HepG2 (cell line): ENCODE measurements at regions not wholly inside any gene's neighbourhood (a gene's known extent, or its start where the extent isn't known, plus 50 kb on each side); places are given as distances from the start of the nearest gene placed in this dataset.

Source experiments
- ATAC-seq: fragments of 200-7000 bp; cut with Tn5 transposase; 3 replicates; pipeline ENCODE4 v1.9.1; 2020; ENCODE audit warnings: mild to moderate bottlenecking, moderate library complexity
- BruUV-seq: library from RNA; stranded (reverse); fragments of 400-500 nt; replicated peaks from 2 replicates; lab custom pipeline; 2021; lab: Mats Ljungman, UMichigan
- CTCF ChIA-PET: fragments of 300-600 bp; formaldehyde crosslinking; extraction: SDS; loops from one replicate; lab custom pipeline; 2021; ENCODE audit warnings: low total read pairs, inconsistent platforms, low intra/inter-chr PET ratio; lab: Yijun Ruan, JAX
- POLR2A ChIA-PET: fragments of 350-600 bp; sonication (Branson Sonifier 250); formaldehyde crosslinking; loops from one replicate; lab custom pipeline; 2020; ENCODE audit warnings: antibody characterized with exemption, inconsistent platforms; lab: Yijun Ruan, JAX
- DNase-seq: peaks from one replicate; pipeline ENCODE4 v3.0.0-alpha.2; 2015; ENCODE audit warnings: low spot score
- FAIRE-seq: peaks from 3 replicates; lab custom pipeline; 2011; peaks lifted over from hg19 to GRCh38; lab: Jason Lieb, UNC
- H2AFZ ChIP-seq: one replicate; pipeline ENCODE4 v1.6.1; 2011; ENCODE audit warnings: low read length, inconsistent platforms
- H3K27ac ChIP-seq: fragments of 300-600 bp; 3 replicates; pipeline ENCODE4 v1.8.0; 2011; ENCODE audit warnings: mixed run types, mild to moderate bottlenecking, mixed read lengths, low read length, inconsistent platforms; ENCODE audit not compliant: insufficient read depth; ENCODE audit errors: extremely low read length
- H3K27me3 ChIP-seq, 2 experiments: fragments of 200-600 bp in 1 of 2; 2 replicates in 1 of 2; 3 replicates in 1 of 2; pipeline versions ENCODE4 v1.6.0 to v1.8.0; 2011; ENCODE audit warnings: low read length in 2 of 2, mild to moderate bottlenecking in 2 of 2, moderate library complexity in 2 of 2, inconsistent platforms in 1 of 2; ENCODE audit not compliant: insufficient read depth in 2 of 2, control insufficient read depth in 1 of 2
- H3K36me3 ChIP-seq, 2 experiments: fragments of 200-600 bp in 1 of 2; replicated peaks in 1 of 2; 2 replicates in 1 of 2; 3 replicates in 1 of 2; pipeline versions ENCODE4 v1.5.1 to v1.8.0; 2011; ENCODE audit warnings: low read length in 2 of 2, inconsistent platforms in 1 of 2; ENCODE audit not compliant: insufficient read depth in 2 of 2, control insufficient read depth in 1 of 2
- H3K4me1 ChIP-seq: 2 replicates; pipeline ENCODE4 v1.5.1; 2012; ENCODE audit warnings: low read length, inconsistent platforms; ENCODE audit not compliant: insufficient read depth
- H3K4me2 ChIP-seq: 2 replicates; pipeline ENCODE4 v1.6.0; 2011; ENCODE audit warnings: low read depth, low read length, inconsistent platforms
- H3K4me3 ChIP-seq, 3 experiments: fragments of 200-600 bp in 1 of 3; sonication (generic), shearing (Covaris generic) in 1 of 3; replicated peaks in 1 of 3; 2 replicates each; pipeline ENCODE4 v1.5.1; 2011 to 2016; ENCODE audit warnings: low read length in 3 of 3, inconsistent platforms in 2 of 3, low read depth in 2 of 3, mild to moderate bottlenecking in 2 of 3, control low read depth in 1 of 3, mixed read lengths in 1 of 3; ENCODE audit not compliant: insufficient read depth in 1 of 3
- H3K79me2 ChIP-seq: one replicate; pipeline ENCODE4 v1.6.1; 2011; ENCODE audit warnings: low read length, inconsistent platforms; ENCODE audit not compliant: insufficient read depth
- H3K9ac ChIP-seq: 2 replicates; pipeline ENCODE4 v1.6.0; 2011; ENCODE audit warnings: mild to moderate bottlenecking, low read depth, low read length, inconsistent platforms; ENCODE audit not compliant: insufficient read depth
- H3K9me3 ChIP-seq: 2 replicates; pipeline ENCODE4 v1.5.1; 2012; ENCODE audit warnings: mild to moderate bottlenecking, low read length
- H4K20me1 ChIP-seq: 2 replicates; pipeline ENCODE4 v1.6.0; 2011; ENCODE audit warnings: inconsistent platforms, mild to moderate bottlenecking, low read length, moderate library complexity; ENCODE audit not compliant: insufficient read depth
- BHLHE40 ChIP-seq: IDR thresholded peaks from 2 replicates; pipeline ENCODE4 v1.6.1; 2011; ENCODE audit warnings: low read length, improper control_type of control experiment
- DMAP1 ChIP-seq: IDR thresholded peaks from 2 replicates; pipeline ENCODE4 v1.6.1; 2016
- HOXA5 ChIP-seq: sonication (generic); formaldehyde crosslinking; IDR thresholded peaks from 2 replicates; pipeline ENCODE4 v1.4.0; 2020; ENCODE audit warnings: missing genetic modification reagents
- IRF2 ChIP-seq: IDR thresholded peaks from 2 replicates; pipeline ENCODE4 v1.6.1; 2018; ENCODE audit warnings: missing genetic modification reagents, missing compliant biosample characterization
- MATR3 ChIP-seq: sonication (generic); formaldehyde crosslinking; IDR thresholded peaks from 2 replicates; pipeline ENCODE4 v1.4.0; 2020; ENCODE audit warnings: missing genetic modification reagents
- MBD4 ChIP-seq: IDR thresholded peaks from 2 replicates; pipeline ENCODE4 v1.6.1; 2012; ENCODE audit warnings: low read length, inconsistent platforms, borderline replicate concordance
- PAF1 ChIP-seq: IDR thresholded peaks from 2 replicates; pipeline ENCODE4 v1.6.1; 2016; ENCODE audit warnings: missing genetic modification reagents, missing compliant biosample characterization
- REXO4 ChIP-seq: sonication (generic); formaldehyde crosslinking; IDR thresholded peaks from 2 replicates; pipeline ENCODE4 v1.8.0; 2022; ENCODE audit warnings: missing genetic modification reagents, mild to moderate bottlenecking, borderline replicate concordance
- SMYD3 ChIP-seq: sonication (generic); formaldehyde crosslinking; IDR thresholded peaks from 2 replicates; pipeline ENCODE4 v1.8.1; 2023; ENCODE audit warnings: mild to moderate bottlenecking, missing genetic modification reagents
- ZBTB14 ChIP-seq: sonication (generic); formaldehyde crosslinking; IDR thresholded peaks from 2 replicates; pipeline ENCODE4 v1.4.0; 2020; ENCODE audit warnings: missing genetic modification reagents
- ZBTB7A ChIP-seq: sonication (generic); formaldehyde crosslinking; IDR thresholded peaks from 2 replicates; pipeline ENCODE4 v1.8.0; 2022; ENCODE audit warnings: mild to moderate bottlenecking, missing genetic modification reagents
- ZFP90 ChIP-seq: sonication (generic); formaldehyde crosslinking; IDR thresholded peaks from 2 replicates; pipeline ENCODE4 v1.8.0; 2022; ENCODE audit warnings: missing genetic modification reagents, mild to moderate bottlenecking, inconsistent platforms, borderline replicate concordance
- ZFYVE20 ChIP-seq: sonication (generic); formaldehyde crosslinking; IDR thresholded peaks from 2 replicates; pipeline ENCODE4 v1.8.0; 2023; ENCODE audit warnings: low read depth, mild to moderate bottlenecking, moderate library complexity, missing genetic modification reagents, borderline replicate concordance
- ZMAT5 ChIP-seq: sonication (generic); formaldehyde crosslinking; IDR thresholded peaks from 2 replicates; pipeline ENCODE4 v1.5.0; 2020; ENCODE audit warnings: mild to moderate bottlenecking, low read depth, missing genetic modification reagents, borderline replicate concordance
- ZNF136 ChIP-seq: sonication (generic); formaldehyde crosslinking; IDR thresholded peaks from 2 replicates; pipeline ENCODE4 v1.8.1; 2022; ENCODE audit warnings: low read depth, mild to moderate bottlenecking, moderate library complexity, missing genetic modification reagents
- ZNF3 ChIP-seq: IDR thresholded peaks from 2 replicates; pipeline ENCODE4 v1.7.0; 2017; ENCODE audit warnings: inconsistent platforms
- ZNF556 ChIP-seq: sonication (generic); formaldehyde crosslinking; IDR thresholded peaks from 2 replicates; pipeline ENCODE4 v1.4.0; 2020; ENCODE audit warnings: mild to moderate bottlenecking, missing genetic modification reagents, borderline replicate concordance
- ZNF570 ChIP-seq: sonication (generic); formaldehyde crosslinking; IDR thresholded peaks from 2 replicates; pipeline ENCODE4 v1.4.0; 2020; ENCODE audit warnings: mild to moderate bottlenecking, missing genetic modification reagents, borderline replicate concordance
- ZNF619 ChIP-seq: sonication (generic); formaldehyde crosslinking; IDR thresholded peaks from 2 replicates; pipeline ENCODE4 v1.4.0; 2020; ENCODE audit warnings: mild to moderate bottlenecking, missing genetic modification reagents
- ZNF704 ChIP-seq: sonication (generic); formaldehyde crosslinking; IDR thresholded peaks from 2 replicates; pipeline ENCODE4 v1.8.1; 2023; ENCODE audit warnings: mild to moderate bottlenecking, inconsistent platforms, moderate library complexity, missing genetic modification reagents, borderline replicate concordance
- ZNF839 ChIP-seq: sonication (generic); formaldehyde crosslinking; IDR thresholded peaks from 2 replicates; pipeline ENCODE4 v1.4.0; 2020; ENCODE audit warnings: missing genetic modification reagents, mild to moderate bottlenecking, borderline replicate concordance
- ZNF891 ChIP-seq: sonication (generic); formaldehyde crosslinking; IDR thresholded peaks from 2 replicates; pipeline ENCODE4 v1.5.0; 2020; ENCODE audit warnings: mild to moderate bottlenecking, missing genetic modification reagents
- WGBS: methylation state at CpG from one replicate; pipeline ENCODE4 v1.1.6; 2017; ENCODE audit warnings: low lambda C conversion rate; 5-methylcytosine and 5-hydroxymethylcytosine counted together
- in situ Hi-C: cut with HindIII; loops from 2 replicates; pipeline ENCODE4 v1.10.0; 2017; ENCODE audit warnings: low pct_unique_long_range_greater_than_20kb; ENCODE audit not compliant: extremely low pct_ligation_motif_present
- intact Hi-C: fragments of 100-400 bp; cut with micrococcal nuclease; formaldehyde crosslinking; loops from one replicate; pipeline ENCODE4 v1.10.0; 2022; ENCODE audit not compliant: unreplicated experiment

- H3K27ac ChIP-seq = no peak overlapping the region
- no peaks in the 10 kb centered on the region for H3K36me3 ChIP-seq
- H4K20me1 ChIP-seq = peaks cover 92% of the 10 kb centered on the region
- H3K27me3 ChIP-seq = peaks cover 22 to 82% of the 10 kb centered on the region in 2 experiments; a peak in 4 of 5 replicates
- ChIA-PET CTCF (no interaction called here), POLR2A (interaction anchor here (0.7 to 1.2 kb wide), 3 partner anchors 33 to 547 kb away, joined by 3 to 8 read pairs (median 4); no protein-coding TSS in a partner anchor)
- peak; percentile 91 for ATAC-seq
- H3K9me3 ChIP-seq = no peaks in the 10 kb centered on the region
- DNase-seq = peak; percentile 98
- intact Hi-C loops (loop anchor here (5.0 kb wide), 2 partner anchors 132 to 503 kb away; partner anchors contain the start of gene TLE3), in situ Hi-C loops (loop anchor here (25.0 kb wide), 1 partner anchor 543 kb away; no protein-coding TSS in a partner anchor)
- H3K4me1 ChIP-seq = peaks cover 36% of the 10 kb centered on the region
- H2AFZ ChIP-seq = no peak overlapping the region
- H3K4me3 ChIP-seq = no peak overlapping the region
- WGBS = 11% methylated on average over 18 of the region's 24 CpGs
- no peak overlapping the region for H3K9ac ChIP-seq
- no TSS peak for BruUV-seq
- peak; percentile 94 for FAIRE-seq
- H3K79me2 ChIP-seq = no peaks in the 10 kb centered on the region
- no peak overlapping the region for H3K4me2 ChIP-seq
- TF ChIP-seq ZNF570 (no peak), DMAP1 (CRISPR knock-in tag) (no peak), IRF2 (peak; percentile 75), ZMAT5 (CRISPR knock-in tag) (no peak), PAF1 (CRISPR knock-in tag) (no peak), ZBTB7A (no peak), REXO4 (CRISPR knock-in tag) (0 out of 2 replicates have a peak, but pooled peaks have one; percentile 22), HOXA5 (CRISPR knock-in tag) (peak; percentile 83; the same call in 1 of the 2 replicates), ZBTB14 (CRISPR knock-in tag) (no peak), MATR3 (CRISPR knock-in tag) (no peak), ZFYVE20 (CRISPR knock-in tag) (0 out of 2 replicates have a peak, but pooled peaks have one; percentile 36), BHLHE40 (peak; percentile 82), ZNF704 (no peak), ZNF891 (CRISPR knock-in tag) (no peak), ZFP90 (CRISPR knock-in tag) (peak; percentile 69; the same call in 1 of the 2 replicates), ZNF3 (CRISPR knock-in tag) (no peak), ZNF136 (CRISPR knock-in tag) (0 out of 2 replicates have a peak, but pooled peaks have one; percentile 55), ZNF619 (CRISPR knock-in tag) (no peak), ZNF839 (CRISPR knock-in tag) (no peak), ZNF556 (CRISPR knock-in tag) (peak; percentile 79; the same call in 1 of the 2 replicates), SMYD3 (CRISPR knock-in tag) (peak; percentile 88; the same call in 1 of the 2 replicates), MBD4 (peak; percentile 96)
Measured at GRCh38 chr15:69593981-69594966, 141.7 kb downstream of the RPLP1 start.
